ENCODE measurements at regions not wholly inside any gene's neighbourhood (a gene's known extent, or its start where the extent isn't known, plus 50 kb on each side); places are given as distances from the start of the nearest gene placed in this dataset.

GRCh38 chr6:139457476-139457875, 83.0 kb upstream of the CITED2 start:
- TF ChIP-seq RAD21 (CRISPR knock-in tag; conservative IDR thresholded peaks at IDR 0.05 in 1 of 2, IDR thresholded peaks at IDR 0.05 in 1 of 2): no peak
- TF ChIP-seq NFRKB (IDR thresholded peaks at IDR 0.05; ENCODE audit: low read depth): no peak
- TF ChIP-seq E2F1 (CRISPR knock-in tag; IDR thresholded peaks at IDR 0.05): no peak
- no peak for TF ChIP-seq TARDBP (IDR thresholded peaks at IDR 0.05)
- TF ChIP-seq RREB1 (CRISPR knock-in tag; IDR thresholded peaks at IDR 0.05): no peak
- TF ChIP-seq CREB3 (tag; conservative IDR thresholded peaks at IDR 0.05; ENCODE audit: low read depth): no peak

Data from K562 (cell line).